Renal pelvis (tissue), 1 donor: ENCODE measurements at regions not wholly inside any gene's neighbourhood (a gene's known extent, or its start where the extent isn't known, plus 50 kb on each side); places are given as distances from the start of the nearest gene placed in this dataset.

Experiments used
- DNase-seq: peaks from one replicate; pipeline ENCODE4 v3.0.0-alpha.2; 2013

- peak; percentile 12 for DNase-seq
These were observed 61.3 kb upstream of the PRRG1 start for GRCh38 chrX:37287741-37288444.

GRCh38 chrX:37291924-37292323, 57.2 kb upstream of the PRRG1 start:
- no peak for DNase-seq
